ENCODE measurements at regions not wholly inside any gene's neighbourhood (a gene's known extent, or its start where the extent isn't known, plus 50 kb on each side); places are given as distances from the start of the nearest gene placed in this dataset.

GRCh38 chr6:144417681-144418080 is 132.5 kb downstream of the UTRN start:
- TF ChIP-seq, protein P1, sequence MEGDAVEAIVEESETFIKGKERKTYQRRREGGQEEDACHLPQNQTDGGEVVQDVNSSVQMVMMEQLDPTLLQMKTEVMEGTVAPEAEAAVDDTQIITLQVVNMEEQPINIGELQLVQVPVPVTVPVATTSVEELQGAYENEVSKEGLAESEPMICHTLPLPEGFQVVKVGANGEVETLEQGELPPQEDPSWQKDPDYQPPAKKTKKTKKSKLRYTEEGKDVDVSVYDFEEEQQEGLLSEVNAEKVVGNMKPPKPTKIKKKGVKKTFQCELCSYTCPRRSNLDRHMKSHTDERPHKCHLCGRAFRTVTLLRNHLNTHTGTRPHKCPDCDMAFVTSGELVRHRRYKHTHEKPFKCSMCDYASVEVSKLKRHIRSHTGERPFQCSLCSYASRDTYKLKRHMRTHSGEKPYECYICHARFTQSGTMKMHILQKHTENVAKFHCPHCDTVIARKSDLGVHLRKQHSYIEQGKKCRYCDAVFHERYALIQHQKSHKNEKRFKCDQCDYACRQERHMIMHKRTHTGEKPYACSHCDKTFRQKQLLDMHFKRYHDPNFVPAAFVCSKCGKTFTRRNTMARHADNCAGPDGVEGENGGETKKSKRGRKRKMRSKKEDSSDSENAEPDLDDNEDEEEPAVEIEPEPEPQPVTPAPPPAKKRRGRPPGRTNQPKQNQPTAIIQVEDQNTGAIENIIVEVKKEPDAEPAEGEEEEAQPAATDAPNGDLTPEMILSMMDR (IDR thresholded peaks at IDR 0.05), result no peak
- TF ChIP-seq POLR2AphosphoS5 (IDR thresholded peaks at IDR 0.05; ENCODE audit: insufficient read depth in 1 of 2, low read depth in 1 of 2), result no peak
- no peak for TF ChIP-seq POLR2A (IDR thresholded peaks at IDR 0.05)

Measured in vagina (tissue), 2 donors.